Astrocyte (in vitro differentiated cells and primary cell): ENCODE measurements at regions not wholly inside any gene's neighbourhood (a gene's known extent, or its start where the extent isn't known, plus 50 kb on each side); places are given as distances from the start of the nearest gene placed in this dataset.
A peak's percentile ranks its signal among the peaks of the same experiment; 100 is the strongest.

Experiments used
- DNase-seq: peaks from one replicate; pipeline ENCODE4 v3.0.0-alpha.2; 2010; ENCODE audit warnings: low read depth
- FAIRE-seq: peaks from 2 replicates; lab custom pipeline; 2011; peaks lifted over from hg19 to GRCh38; lab: Jason Lieb, UNC
- H2AFZ ChIP-seq: 2 replicates; pipeline ENCODE4 v1.6.0; 2012; ENCODE audit warnings: low read depth, low read length, inconsistent platforms
- H3K27ac ChIP-seq: 2 replicates; pipeline ENCODE4 v1.5.1; 2011; ENCODE audit warnings: low read depth, low read length, inconsistent platforms
- H3K27me3 ChIP-seq: 2 replicates; pipeline ENCODE4 v1.6.0; 2011; ENCODE audit warnings: low read length, inconsistent platforms; ENCODE audit not compliant: insufficient read depth
- H3K36me3 ChIP-seq: 2 replicates; pipeline ENCODE4 v1.5.1; 2011; ENCODE audit warnings: low read length, inconsistent platforms; ENCODE audit not compliant: insufficient read depth
- H3K4me1 ChIP-seq: 2 replicates; pipeline ENCODE4 v1.5.1; 2011; ENCODE audit warnings: low read length, inconsistent platforms; ENCODE audit not compliant: insufficient read depth
- H3K4me2 ChIP-seq: 2 replicates; pipeline ENCODE4 v1.6.0; 2012; ENCODE audit warnings: low read length, inconsistent platforms
- H3K4me3 ChIP-seq: 2 replicates; pipeline ENCODE4 v1.5.1; 2011; ENCODE audit warnings: low read depth, mild to moderate bottlenecking, low read length, inconsistent platforms; ENCODE audit not compliant: insufficient read depth
- H3K79me2 ChIP-seq: 2 replicates; pipeline ENCODE4 v1.6.0; 2012; ENCODE audit warnings: mild to moderate bottlenecking, low read length, inconsistent platforms; ENCODE audit not compliant: insufficient read depth
- H3K9ac ChIP-seq: 2 replicates; pipeline ENCODE4 v1.6.0; 2012; ENCODE audit warnings: mild to moderate bottlenecking, low read length, inconsistent platforms
- H3K9me3 ChIP-seq: 2 replicates; pipeline ENCODE4 v1.5.1; 2012; ENCODE audit warnings: low read depth, mild to moderate bottlenecking, low read length, inconsistent platforms; ENCODE audit not compliant: insufficient read depth
- H4K20me1 ChIP-seq: 2 replicates; pipeline ENCODE4 v1.6.0; 2012; ENCODE audit warnings: low read length, inconsistent platforms; ENCODE audit not compliant: insufficient read depth
- H3K27ac Mint-ChIP-seq: one replicate; pipeline ENCODE4 v1.8.0; 2021; ENCODE audit warnings: mild to moderate bottlenecking, mixed read lengths; ENCODE audit not compliant: unreplicated experiment
- H3K27me3 Mint-ChIP-seq: one replicate; pipeline ENCODE4 v1.8.0; 2021; ENCODE audit warnings: low read depth, mixed read lengths; ENCODE audit not compliant: unreplicated experiment
- H3K36me3 Mint-ChIP-seq: one replicate; pipeline ENCODE4 v1.8.0; 2021; ENCODE audit warnings: low read depth, mixed read lengths; ENCODE audit not compliant: unreplicated experiment
- H3K4me1 Mint-ChIP-seq: one replicate; pipeline ENCODE4 v1.8.0; 2021; ENCODE audit warnings: low read depth, mixed read lengths; ENCODE audit not compliant: unreplicated experiment
- H3K4me3 Mint-ChIP-seq: one replicate; pipeline ENCODE4 v1.8.0; 2021; ENCODE audit warnings: mild to moderate bottlenecking, moderate library complexity, mixed read lengths; ENCODE audit not compliant: unreplicated experiment
- H3K9me3 Mint-ChIP-seq: one replicate; pipeline ENCODE4 v1.8.0; 2021; ENCODE audit warnings: mild to moderate bottlenecking, mixed read lengths; ENCODE audit not compliant: unreplicated experiment
- CTCF ChIP-seq: IDR thresholded peaks from 2 replicates; pipeline ENCODE4 v1.5.1; 2011; ENCODE audit warnings: low read depth, mild to moderate bottlenecking, inconsistent platforms, low read length, moderate library complexity; ENCODE audit not compliant: insufficient read depth
- EZH2 ChIP-seq: IDR thresholded peaks from 2 replicates; pipeline ENCODE4 v1.6.1; 2012; ENCODE audit warnings: mild to moderate bottlenecking, low read length, inconsistent platforms; ENCODE audit not compliant: insufficient read depth

GRCh38 chr11:80155412-80156017 is 714.7 kb upstream of the TENM4 start:
- Histone ChIP-seq H3K4me1 (no peaks in the 10 kb centered on the region), H3K4me3 (no peak overlapping the region), H4K20me1 (no peaks in the 10 kb centered on the region), H3K79me2 (no peaks in the 10 kb centered on the region), H2AFZ (no peak overlapping the region), H3K4me2 (no peak overlapping the region), H3K27me3 (no peaks in the 10 kb centered on the region), H3K9ac (no peak overlapping the region), H3K27ac (no peak overlapping the region), H3K36me3 (no peaks in the 10 kb centered on the region), H3K9me3 (no peaks in the 10 kb centered on the region)
- DNase-seq (no peak), FAIRE-seq (no peak)
- Mint-ChIP-seq H3K4me3 (no peak overlapping the region), H3K36me3 (no peaks in the 10 kb centered on the region), H3K27me3 (peaks cover 1% of the 10 kb centered on the region), H3K27ac (no peak overlapping the region), H3K9me3 (no peaks in the 10 kb centered on the region), H3K4me1 (no peaks in the 10 kb centered on the region)
- peak; percentile 65 for TF ChIP-seq CTCF
- TF ChIP-seq EZH2 = no peak

- Histone ChIP-seq H3K4me1 (no peaks in the 10 kb centered on the region), H3K4me2 (no peak overlapping the region), H4K20me1 (no peaks in the 10 kb centered on the region), H3K27me3 (no peaks in the 10 kb centered on the region), H3K9ac (no peak overlapping the region), H2AFZ (no peak overlapping the region), H3K27ac (no peak overlapping the region), H3K4me3 (no peak overlapping the region), H3K9me3 (no peaks in the 10 kb centered on the region), H3K36me3 (no peaks in the 10 kb centered on the region), H3K79me2 (no peaks in the 10 kb centered on the region)
- FAIRE-seq = no peak
- TF ChIP-seq EZH2 (no peak), CTCF (no peak)
- peaks cover 10% of the 10 kb centered on the region for H3K4me1 Mint-ChIP-seq
- H3K36me3 Mint-ChIP-seq = no peaks in the 10 kb centered on the region
- H3K27ac Mint-ChIP-seq = no peak overlapping the region
- no peak overlapping the region for H3K4me3 Mint-ChIP-seq
- peak; percentile 23 for DNase-seq
- no peaks in the 10 kb centered on the region for H3K27me3 Mint-ChIP-seq
- no peaks in the 10 kb centered on the region for H3K9me3 Mint-ChIP-seq
These were observed 705.4 kb upstream of the TENM4 start for GRCh38 chr11:80146232-80146631.

- no peaks in the 10 kb centered on the region for H3K27me3 Mint-ChIP-seq
- Histone ChIP-seq H3K4me1 (no peaks in the 10 kb centered on the region), H3K4me2 (no peak overlapping the region), H2AFZ (no peak overlapping the region), H3K4me3 (no peak overlapping the region), H3K36me3 (no peaks in the 10 kb centered on the region), H3K79me2 (no peaks in the 10 kb centered on the region), H4K20me1 (no peaks in the 10 kb centered on the region), H3K9ac (no peak overlapping the region), H3K27ac (no peak overlapping the region), H3K27me3 (no peaks in the 10 kb centered on the region), H3K9me3 (no peaks in the 10 kb centered on the region)
- FAIRE-seq (no peak), DNase-seq (no peak)
- no peak overlapping the region for H3K4me3 Mint-ChIP-seq
- TF ChIP-seq EZH2 (no peak), CTCF (no peak)
- H3K9me3 Mint-ChIP-seq = no peaks in the 10 kb centered on the region
- no peak overlapping the region for H3K27ac Mint-ChIP-seq
- H3K36me3 Mint-ChIP-seq = no peaks in the 10 kb centered on the region
- H3K4me1 Mint-ChIP-seq = peaks cover 10% of the 10 kb centered on the region
These were observed 704.2 kb upstream of the TENM4 start for GRCh38 chr11:80144897-80145594.
